ENCODE measurements at regions not wholly inside any gene's neighbourhood (a gene's known extent, or its start where the extent isn't known, plus 50 kb on each side); places are given as distances from the start of the nearest gene placed in this dataset.
"Not testable (repeated sequence)": the region's sequence is repeated elsewhere in the genome, so short reads cannot be mapped to it uniquely, and the experiment has no call there.

DNA sequence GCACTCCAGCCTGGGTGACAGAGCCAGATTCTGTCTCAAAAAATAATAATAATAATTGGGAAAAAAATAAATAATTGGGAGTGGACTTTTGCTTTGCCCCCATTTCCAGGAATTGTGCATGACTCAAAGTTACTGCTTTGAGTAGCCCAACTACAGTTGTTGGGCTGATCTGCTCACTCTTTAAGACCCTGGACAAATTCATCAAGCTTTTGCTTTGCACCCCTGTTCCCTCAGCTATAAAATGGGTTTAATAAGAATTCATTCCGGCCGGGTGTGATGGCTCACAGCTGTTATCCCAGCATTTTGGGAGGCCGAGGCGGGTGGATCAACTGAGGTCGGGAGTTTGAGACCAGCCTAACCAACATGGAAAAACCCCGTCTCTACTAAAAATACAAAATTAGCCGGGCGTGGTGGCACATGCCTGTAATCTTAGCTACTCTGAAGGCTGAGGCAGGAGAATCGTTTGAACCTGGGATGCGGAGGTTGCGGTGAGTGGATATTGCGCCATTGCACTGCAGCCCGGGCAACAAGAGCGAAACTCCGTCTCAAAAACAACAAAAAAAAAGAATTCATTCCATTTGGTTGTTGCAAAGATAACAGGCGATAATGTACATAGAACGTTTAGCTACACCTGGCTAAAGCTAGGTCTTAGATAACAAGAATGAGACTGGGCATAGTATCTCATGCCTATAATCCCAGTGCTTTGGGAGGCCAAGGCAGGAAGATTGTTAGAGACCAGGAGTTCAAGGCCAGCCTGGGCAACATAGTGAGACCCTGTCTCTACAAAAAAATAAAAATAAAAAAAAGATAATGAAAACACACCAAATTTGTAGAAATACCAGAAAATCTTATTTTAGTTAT, 87.9 kb upstream of the ZNF217 start:
- DNase-seq: no peak

DNA sequence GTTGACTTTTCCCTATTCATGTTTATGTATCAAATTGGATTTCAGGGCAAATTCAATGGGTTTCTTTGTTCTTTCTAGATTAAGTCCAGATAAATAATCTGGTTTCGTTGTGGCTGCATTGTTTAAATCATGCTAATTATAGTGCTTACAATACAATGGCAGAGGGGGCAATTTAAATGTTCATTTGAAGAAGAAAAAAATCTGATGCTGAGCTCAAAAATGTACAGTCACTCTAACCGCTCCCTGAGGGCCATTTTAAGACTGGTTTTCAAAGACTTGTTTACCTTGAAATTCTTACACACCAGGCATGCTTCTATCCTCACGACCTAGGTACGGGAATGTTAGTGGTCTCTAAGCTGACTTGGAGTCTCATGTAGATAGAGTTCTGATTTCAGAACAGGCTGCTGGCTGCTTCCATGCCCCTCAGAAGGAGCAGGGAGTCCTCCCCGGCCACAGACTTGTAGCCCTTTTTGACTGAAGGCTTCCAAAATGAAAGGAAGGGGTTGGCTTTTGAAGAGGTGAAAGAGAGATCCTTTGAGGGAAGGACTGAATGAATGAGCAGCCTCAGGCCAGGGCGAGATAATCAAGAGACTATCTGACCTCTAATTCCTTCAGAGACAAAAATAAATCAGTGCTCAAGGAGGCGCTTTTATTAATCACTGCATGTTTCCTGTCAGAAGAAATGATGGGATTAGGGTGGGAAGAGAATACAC, 86.1 kb upstream of the ZNF217 start:
- no peak for DNase-seq

DNA sequence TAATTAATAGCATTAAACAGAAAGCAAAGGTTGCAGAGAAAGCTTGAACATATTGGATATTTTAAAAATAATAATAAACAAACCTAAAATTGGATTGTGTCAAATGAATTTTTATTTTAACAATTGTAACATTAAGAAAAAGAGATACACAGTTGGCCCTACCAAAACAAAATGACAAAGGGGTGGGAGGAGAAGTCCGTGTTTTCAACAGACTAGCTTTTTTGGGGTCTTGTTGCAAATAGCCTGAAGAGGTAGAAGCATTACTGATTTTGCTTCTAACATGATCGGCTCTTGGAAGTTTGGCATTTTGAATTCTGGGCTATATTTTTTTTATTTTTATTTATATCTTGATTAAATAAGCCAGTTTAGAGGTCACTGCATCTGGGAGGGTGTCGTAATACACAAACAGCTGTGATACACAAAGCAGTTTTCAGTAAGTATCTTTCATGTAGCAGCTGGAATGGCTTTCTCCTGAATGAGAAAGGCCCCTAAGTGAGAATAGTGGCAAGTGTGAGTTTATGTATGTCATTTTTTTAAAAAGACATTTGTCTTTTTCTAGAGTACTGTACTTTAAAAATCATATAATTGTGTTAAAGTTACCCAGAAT, 85.5 kb upstream of the ZNF217 start:
- no peak for DNase-seq

DNA sequence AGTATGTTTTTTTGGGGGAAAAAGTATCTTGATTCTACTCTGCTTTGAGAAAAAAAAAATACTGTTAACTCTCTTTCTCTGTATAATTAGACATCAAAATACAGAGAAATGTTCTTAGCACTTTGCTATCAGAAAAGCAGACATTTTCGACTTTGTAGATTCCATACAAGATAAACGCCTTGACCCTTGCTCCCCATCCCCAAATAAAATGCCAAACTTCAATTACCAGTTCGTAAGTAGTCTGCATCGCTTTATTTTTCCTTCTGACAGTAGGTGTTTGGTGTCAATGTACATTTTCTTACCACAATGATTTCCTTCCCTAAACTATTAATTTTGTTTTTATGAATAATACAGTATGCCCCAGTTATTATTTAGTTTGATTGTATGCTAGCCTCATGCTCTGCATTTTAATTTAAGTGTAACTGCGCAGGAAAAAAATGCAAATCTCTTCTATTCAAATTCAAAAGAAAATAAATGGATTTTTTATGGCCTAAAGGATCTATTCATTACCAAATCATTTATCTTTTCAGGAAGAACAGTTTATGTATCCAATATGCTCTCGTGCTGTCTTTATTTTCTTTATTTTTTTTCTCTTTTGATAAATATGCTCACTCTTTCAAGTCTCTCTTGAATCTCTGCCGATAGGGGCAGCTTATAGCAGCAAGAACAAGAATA, 84.8 kb upstream of the ZNF217 start:
- DNase-seq: no peak

DNA sequence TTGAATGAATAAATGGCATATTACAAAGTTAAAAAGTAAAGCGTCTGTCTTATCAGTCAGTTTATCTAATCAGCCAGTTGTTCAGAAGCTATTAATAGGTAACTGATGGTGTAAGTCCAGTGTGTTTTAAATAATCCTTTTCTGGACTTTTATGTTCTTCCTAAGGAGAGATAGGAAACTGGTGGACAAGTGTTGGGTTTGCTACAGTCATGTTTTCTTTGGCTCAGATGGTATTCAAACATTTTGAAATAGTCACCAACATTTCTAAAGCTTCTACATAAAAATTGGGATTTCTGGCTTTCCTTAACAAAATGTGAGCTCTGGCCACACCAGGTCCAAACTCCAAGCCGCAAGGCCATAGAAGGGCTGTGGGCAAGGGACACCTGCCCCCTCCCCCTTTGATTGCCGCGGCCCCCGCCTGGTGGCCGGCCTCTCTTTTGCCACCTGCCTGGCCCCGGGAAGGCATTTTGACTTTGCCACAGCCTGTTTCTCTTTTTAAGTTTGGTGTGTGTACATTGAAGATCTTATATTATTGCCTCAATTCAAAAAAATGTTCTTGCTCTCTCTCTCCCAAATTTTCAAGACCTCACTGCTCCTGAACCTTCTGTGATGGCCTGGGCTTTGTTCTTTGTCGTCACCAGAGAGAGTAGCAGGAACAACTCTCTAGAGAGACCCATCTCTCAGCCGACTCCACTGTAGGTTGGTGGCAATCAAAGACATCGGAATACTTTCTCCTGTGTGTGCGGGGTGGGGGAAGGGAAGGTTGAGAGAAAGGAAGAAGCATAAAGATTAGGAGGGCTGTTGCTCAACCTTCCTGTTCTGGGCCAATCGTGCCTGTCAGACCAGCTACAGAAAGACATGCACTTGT, 84.0 kb upstream of the ZNF217 start:
- peak in 1 of 2 donors; percentile 65 for DNase-seq

DNA sequence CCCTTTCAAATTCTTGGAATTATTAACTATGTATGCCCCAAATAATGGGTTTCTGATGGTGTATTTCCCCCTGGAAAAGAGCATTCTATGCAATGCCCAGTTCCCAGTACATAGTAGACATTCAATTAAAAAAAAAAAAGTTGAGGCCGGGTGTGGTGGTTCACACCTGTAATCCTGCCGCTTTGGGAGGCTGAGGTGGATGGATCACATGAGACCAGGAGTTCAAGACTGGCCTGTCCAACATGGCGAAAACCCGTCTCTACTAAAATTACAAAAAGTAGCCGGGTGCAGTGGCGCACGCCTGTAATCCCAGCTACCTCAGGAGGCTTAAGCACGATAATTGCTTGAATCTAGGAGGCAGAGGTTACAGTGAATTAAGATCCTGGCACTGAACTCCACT, 83.3 kb upstream of the ZNF217 start:
- no peak for DNase-seq

DNA sequence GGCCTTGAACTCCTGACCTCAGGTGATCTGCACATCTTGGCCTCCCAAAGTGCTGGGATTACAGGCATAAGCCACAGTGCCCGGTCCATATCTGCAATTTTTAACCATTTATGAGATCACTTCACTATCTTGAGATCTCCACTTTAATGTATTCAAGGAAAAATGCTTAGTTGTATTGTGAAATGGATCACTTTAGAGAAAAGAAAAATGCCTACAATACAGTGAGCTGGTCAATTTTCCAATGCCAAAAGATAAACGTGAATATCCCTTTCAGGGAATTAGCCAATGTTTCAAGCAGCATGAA, 82.8 kb upstream of the ZNF217 start:
- no peak for DNase-seq

DNA sequence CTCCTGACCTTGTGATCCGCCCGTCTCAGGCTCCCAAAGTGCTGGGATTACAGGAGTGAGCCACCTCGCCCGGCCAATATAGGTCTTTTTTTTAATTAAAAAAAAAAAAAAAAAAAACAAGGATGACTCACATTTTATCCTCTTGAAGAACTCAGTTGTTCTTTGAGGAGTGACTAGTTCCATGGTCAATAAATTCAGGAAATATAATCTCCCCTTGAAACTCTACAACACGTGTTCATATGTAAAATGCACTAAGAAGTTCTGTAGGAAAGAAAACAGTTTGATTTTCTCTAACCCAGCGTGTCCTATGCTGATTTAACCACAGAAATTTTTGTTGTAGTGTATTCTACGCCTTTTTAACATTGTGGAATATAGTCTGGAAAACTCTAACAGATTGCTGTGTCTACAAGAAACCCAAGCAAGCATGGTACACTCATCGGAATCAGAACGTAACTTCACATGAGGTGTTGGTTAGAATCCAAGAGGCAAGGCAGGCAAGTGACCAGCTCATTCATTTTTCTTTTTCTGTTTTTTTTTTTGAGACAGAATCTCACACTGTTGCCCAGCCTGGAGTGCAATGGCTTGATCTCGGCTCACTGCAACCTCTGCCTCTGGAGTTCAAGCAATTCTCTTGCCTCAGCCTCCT, 79.0 kb upstream of the ZNF217 start:
- DNase-seq: no peak

DNA sequence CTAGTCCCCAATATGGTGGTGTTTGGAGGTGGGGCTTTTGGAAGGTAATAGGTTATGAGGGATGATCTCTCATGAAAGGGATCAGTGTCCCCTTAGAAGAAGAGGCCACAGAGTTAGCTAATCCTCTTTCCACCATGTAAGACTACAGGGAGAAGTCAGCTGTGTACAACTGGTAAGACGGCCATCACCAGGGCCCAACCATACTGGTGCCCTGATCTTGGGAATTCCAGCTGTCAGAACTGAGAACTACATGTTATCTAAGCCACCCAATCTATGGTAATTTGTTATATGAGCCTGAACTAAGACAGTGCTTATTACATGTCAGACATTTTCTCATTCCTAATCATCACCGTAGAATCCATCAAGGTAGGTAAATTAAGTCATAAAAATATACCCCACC, 77.7 kb upstream of the ZNF217 start:
- DNase-seq: no peak

DNA sequence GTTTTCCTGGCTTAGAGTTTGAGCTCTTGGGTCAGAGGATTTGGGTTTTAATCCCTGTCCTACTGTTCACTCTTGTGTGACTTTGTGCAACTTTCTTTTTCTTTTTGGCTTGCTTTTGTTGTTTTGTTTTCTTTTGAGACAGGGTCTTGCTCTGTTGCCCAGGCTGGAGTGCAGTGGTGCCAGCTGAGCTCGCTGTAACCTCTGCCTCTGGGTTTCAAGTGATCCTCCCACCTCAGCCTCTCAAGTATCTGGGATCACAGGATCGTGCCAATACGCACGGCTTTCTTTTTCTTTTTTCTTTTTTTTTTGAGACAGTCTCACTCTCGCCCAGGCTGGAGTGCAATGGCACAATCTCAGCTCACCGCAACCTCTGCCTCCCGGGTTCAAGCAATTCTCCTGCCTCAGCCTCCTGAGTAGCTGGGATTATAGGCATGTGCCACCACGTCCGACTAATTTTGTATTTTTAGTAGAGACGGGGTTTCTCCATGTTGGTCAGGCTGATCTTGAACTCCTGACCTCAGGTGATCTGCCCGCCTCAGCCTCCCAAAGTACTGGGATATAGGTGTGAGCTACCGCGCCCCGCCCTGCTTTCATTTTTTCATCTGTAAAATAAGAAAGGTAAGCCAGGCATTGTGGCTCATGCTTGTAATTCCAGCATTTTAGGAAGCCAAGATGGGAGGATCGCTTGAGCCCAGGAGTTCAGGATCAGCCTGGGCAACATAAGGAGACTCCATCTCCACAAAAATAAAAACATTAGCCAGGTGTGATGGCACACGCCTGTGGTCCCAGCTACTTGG, 76.1 kb upstream of the ZNF217 start:
- not testable (repeated sequence) for DNase-seq

DNA sequence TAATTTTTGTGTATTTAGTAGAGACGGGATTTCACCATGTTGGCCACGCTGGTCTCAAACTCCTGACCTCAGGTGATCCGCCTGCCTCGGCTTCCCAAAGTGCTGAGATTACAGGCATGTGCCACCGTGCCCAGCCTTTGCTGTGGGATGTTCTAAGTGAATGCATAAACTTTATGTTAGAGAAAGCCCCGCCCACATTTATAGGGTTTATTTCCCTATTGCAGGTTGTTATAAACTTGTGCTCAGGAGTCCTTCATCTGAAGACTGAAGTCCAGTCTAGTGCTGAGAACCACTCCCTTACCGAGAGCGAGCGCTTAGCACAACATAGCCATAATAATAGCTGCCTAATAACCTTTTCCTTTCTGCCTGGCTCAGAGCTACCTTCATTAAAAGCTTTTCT, 75.4 kb upstream of the ZNF217 start:
- no peak for DNase-seq

DNA sequence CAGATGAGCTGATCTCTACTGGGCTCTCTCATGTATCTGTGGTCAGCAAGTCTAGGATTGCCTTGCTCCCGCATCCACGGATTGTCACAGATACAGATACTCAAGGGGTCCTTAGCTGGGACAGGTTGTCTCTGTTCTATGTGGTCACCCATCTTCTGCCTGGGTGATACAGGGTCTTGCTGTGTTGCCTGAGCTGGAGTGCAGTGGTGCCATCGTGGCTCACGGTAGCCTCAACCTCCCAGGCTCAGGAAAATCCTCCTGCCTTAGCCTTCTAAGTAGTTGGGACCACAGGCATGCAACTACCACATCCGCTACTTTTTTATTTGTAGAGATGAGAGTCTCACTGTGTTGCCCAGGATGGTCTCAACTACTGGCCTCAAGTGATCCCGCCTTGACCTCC, 72.5 kb upstream of the ZNF217 start:
- no peak for DNase-seq

DNA sequence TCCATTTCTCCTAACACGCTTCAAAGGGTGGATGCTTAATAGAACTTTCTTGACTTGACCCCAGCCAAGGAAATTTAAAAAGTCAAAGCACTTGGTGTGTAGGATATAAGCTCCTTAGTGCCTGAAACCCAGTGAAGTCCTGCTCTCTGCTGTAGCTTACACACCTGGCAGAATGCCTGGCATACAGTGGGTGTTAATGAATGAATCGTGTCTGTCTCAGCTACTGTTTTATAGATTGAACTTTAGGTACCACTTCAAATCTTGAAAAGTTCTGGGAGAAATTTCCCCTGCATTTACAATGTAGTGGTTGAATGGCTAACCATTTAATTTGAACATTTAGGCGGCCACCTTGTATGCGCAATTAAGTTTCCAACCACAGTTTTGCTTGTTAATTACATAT, 70.5 kb upstream of the ZNF217 start:
- no peak for DNase-seq

DNA sequence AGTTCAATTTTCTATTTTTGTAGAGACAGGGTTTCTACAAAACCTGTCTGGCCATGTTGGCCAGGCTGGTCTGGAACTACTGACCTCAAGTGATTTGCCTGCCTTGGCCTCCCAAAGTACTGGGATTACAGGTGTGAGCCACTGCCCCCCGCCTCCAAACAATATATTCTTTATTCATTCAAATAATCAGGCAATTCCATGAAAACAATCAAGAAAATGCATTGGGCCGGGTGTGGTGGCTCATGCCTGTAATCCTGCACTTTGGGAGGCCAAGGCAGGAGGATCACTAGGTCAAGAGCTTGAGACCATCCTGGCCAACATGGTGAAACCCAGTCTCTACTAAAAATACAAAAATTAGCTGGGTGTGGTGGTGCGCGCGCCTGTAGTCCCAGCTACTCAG, 69.9 kb upstream of the ZNF217 start:
- not testable (repeated sequence) for DNase-seq

DNA sequence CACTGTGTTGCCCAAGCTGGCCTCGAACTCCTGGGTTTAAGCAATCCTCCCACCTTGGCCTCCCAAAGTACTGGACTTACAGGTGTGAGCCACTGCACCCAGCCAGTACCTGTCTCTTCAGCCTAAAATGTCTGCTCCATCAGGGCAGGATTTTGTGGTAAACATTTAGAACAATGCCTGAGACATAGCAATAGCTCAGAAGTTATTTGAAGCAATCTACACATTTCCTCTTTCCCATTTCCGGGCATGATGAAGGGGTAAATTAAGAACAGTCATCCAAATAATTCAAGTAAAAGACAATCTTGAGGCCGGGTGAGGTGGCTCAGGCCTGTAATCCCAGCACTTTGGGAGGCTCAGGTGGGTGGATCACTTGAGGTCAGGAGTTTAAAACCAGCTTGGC, 69.0 kb upstream of the ZNF217 start:
- no peak for DNase-seq

DNA sequence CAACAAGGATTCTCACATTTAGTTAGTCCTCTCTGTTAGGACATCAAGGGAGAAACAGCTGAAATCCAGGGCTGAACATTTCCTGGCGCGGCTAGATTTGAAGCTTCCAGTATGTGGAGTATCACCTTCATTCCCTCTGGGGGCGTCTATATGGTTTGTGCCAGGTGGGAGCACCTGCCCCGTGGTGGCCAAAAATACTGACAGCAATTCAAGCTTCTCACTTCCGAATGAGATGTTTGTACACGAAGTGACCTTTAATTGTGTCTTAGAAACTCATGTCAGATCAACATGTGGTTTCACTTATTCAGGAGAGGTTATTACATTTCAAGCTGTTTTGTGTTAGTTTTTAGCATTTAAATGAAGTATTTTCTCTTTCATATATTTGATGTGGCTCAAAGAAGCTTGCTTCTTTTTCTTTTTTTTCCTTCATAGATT, 67.3 kb upstream of the ZNF217 start:
- DNase-seq: no peak

DNA sequence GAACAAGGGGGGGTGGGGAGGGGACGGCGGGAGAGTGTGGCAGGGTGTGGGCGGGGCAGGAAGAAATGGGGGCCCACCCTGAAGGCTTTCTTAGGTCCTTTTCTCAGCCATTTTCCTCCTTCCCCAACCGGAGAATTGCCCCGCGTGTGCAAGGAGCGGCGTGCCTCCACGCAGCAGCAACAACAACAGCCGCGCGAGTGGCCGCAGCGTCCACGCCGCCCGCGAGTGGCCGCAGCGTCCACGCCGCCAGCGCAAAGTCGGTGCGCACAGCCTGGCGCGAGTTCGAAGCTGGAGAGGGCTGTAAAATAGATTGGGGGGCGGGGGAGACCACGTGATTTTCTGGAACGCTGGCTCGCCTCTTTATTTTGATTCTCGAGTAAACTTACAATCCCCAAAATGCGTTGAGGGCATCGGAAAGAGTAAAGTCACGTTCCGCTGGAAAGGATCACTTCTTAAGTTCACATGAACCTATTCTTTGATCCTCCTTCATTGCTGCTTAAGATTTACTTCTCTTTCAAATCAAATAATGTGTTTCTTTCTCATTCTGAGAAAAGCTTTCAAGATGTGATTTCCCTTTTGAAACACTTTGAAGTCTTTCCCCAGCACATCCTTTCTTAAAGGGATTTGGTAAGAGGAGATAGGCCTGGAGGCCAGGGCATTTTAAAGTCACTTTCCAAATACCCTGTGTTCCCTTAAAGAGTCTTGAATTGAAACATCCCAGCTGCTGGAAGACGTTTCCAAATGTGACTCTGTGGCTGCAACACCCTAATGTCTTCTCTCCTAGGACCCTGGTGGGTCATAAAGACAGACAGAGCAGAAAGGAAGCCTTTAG, 66.7 kb upstream of the ZNF217 start:
- no peak for DNase-seq

DNA sequence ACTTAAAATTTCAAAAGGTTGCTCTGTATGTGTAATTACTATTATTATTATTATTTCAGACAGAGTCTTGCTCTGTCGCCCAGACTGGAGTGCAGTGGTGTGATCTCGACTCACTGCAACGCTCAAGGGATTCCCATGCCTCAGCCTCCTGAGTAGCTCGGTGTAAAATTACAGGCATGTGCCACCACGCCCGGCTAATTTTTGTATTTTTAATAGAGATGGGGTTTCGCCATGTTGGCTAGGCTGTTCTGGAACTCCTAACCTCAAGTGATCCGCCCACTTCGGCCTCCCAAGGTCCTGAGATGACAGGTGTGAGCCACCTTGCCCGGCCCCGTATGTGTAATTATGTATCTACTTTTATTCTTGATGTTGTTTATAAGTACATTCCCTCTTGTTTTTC, 65.3 kb upstream of the ZNF217 start:
- DNase-seq: no peak

DNA sequence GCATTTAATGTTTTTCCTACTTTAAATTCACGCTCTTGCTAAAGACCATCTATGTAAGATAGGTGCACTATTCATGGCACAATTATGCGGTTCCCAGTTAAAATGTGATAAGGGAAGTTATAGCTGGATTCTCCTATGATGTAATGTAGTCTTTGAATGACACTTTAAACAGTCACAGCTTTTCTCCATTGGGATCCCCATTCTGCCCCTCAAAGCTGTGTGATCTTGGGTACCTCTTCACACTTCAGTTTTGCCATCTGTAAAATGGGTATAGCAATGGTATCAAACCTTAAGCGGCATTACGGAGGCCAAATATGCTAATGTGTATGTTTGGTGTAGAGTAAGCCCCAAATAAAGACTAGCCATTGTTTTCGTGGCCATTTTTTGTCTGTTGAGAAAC, 64.7 kb upstream of the ZNF217 start:
- no peak for DNase-seq

DNA sequence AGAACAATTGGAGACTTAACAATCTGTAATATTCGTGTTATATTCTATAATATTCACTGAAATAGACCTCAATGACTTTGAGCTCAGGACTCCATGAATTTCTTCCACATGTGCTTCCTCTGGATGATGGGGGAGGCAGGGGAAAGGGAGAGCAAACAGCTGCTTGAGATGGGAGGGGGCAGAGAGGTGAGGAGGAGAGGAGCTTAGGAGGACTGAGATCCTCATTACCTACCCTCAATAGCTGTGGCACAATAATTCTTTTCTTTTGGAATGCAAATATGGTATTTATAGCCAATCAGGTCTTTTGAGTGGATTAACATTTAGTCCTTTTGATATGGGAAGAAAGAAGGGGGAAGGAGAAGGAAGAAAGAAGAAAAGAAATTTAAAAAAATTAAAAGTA, 64.1 kb upstream of the ZNF217 start:
- DNase-seq: no peak
